Pulmonary artery endothelial cell (primary cell): ENCODE measurements at regions not wholly inside any gene's neighbourhood (a gene's known extent, or its start where the extent isn't known, plus 50 kb on each side); places are given as distances from the start of the nearest gene placed in this dataset.
"Not testable (repeated sequence)": the region's sequence is repeated elsewhere in the genome, so short reads cannot be mapped to it uniquely, and the experiment has no call there.

Experiments used
- DNase-seq: peaks from one replicate; pipeline ENCODE4 v3.0.0-alpha.2; 2011; ENCODE audit warnings: low read depth, low spot score

DNA sequence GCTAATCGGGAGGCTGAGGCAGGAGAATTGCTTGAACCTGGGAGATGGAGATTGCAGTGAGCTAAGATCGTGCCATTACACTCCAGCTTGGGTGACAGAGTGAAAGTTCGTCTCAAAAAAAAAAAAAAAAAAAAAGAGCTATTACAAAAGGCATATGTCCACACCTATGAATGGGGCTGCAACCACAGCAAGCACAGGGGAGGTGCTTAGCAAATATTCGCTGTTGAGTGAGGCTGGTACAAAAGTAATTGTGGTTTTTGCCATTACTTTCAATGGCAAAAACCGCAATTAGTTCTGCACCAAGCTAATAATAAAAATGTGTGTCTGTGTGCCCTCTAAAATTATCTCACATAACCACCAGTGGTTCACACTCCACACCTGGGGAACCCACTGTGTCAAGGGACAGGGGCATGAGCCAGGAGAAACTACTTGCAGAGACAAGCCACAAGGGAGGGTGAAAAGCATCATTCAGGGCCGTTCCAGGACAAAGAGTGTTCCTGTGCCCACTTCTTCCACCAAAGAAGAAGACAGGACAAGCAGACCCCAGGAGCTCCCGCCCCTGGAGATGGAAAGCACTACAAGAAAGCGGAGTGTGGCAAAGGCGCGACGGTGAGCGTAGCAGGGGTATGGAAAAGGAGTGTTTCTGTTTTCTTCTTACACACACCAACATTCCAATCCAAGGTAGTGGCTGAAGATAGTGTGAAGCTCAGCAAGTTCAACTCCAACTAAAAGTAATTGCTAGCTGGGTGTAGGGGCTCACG lies 84.4 kb upstream of the CNEP1R1 start:
- no peak for DNase-seq

DNA sequence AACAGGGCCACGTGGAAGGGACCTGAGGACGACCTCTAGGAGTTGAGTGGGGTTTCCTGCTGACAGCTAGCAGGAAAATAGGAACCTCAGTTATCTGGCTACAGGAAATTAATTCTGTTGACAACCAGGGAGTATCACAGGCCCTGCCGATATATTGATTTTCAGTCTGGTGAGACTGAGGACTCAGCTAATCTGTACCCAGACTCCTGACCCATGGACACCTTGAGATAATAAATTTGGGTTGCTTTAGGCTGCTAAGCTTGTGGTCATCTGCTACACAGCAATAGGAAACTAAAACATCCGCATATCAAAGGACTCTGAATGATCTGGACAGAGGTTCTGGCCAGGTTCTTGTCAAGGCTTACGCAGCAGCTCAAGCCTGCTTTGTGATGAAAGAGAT lies 80.8 kb upstream of the CNEP1R1 start:
- no peak for DNase-seq

DNA sequence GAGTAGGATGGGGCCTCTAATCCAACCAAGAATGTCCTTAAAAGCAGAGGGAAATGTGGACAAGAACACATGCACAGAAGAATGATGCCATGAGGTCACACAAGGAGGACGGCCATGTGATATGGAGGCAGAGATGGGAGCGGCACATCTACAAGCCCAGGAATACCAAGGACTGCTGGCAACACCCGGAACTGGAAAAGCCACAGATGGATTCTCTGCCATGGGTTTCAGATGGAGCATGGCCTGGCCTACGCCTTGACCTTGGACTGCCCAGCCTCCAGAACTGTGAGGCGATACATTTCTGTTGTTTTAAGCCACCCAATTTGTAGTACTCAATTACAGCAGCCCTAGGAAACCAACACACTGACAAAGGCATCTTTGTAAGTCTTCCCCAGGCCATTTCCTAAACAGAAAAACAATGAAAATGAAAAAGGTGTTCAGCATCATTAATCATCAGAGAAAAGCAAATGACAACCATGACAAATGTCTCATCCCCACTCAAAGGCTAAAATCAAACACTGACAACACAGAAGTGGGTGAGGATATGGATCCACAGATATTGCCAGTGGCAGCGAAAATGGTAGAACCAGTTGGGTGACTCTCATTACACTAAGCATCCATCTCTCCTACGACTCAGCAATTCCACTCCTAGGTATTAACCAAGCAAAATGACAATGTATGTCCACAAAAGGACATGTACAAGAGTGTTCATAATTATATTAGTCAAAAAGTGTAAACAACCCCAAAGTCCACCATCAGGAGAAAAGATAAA lies 76.9 kb upstream of the CNEP1R1 start:
- DNase-seq, result no peak

DNA sequence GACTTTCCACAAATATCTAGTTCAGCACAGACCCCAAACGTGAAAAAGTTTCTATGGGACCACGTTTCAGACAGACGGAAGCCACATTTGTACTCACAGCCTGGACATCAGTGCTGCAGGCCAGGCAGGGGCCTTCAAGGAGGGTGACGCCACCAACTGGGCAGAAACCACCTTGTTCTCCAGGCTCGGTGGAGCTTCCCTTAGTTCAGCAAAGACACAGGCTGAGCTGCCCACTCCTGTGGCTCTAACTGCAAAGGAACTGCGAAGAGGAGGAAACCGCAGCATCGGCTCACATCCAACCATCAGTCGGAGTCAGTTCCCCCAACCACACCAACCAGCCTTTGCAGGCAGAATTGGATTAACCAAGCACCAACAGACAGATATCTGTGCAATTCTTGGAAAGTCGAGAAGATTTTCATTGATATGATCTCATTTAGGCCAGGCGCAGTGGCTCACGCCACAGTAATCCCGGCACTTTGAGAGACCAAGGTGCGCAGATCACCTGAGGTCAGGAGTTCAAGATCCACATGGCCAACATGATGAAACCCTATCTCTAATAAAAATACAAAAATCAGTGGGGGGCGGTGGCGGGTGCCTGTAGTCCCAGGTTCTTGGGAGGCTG lies 73.3 kb upstream of the CNEP1R1 start:
- DNase-seq, result no peak

DNA sequence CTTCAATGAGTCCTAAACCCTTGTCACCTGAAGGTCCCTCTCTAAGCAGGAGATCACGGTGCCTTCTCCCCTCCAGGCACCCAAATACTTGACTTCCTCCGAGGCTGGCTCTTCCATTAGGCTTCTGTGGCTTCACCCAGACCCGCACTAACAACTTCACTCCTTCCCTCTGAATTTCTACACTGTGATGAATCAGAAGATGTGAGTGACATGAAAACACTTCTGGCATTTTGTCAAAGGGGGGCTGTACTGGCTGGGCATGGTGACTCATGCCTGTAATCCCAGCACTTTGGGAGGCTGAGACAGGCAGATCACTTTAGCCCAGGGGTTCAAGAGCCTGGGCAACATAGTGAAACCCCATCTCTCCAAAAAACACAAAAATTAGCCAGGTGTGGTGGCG lies 72.6 kb upstream of the CNEP1R1 start:
- no peak for DNase-seq

DNA sequence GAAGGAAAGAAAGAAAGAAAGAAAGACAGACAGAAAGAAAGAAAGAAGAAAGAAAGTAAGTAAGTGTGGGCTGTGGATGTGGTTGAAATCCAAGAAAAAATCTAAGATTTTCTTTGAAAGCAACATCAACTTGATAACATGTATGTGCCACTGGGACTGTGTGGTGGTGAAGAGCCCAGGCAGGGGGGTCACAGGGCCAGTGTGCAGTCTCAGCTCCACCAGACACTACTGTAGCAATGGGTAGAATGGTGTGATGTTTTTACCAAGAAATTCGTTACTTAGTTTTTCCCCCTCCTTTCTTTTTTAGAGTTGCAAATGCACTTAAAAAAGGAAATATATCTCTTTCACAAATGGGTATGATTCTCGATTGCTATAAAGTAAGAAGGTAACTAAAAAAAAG lies 71.9 kb upstream of the CNEP1R1 start:
- DNase-seq, result no peak

DNA sequence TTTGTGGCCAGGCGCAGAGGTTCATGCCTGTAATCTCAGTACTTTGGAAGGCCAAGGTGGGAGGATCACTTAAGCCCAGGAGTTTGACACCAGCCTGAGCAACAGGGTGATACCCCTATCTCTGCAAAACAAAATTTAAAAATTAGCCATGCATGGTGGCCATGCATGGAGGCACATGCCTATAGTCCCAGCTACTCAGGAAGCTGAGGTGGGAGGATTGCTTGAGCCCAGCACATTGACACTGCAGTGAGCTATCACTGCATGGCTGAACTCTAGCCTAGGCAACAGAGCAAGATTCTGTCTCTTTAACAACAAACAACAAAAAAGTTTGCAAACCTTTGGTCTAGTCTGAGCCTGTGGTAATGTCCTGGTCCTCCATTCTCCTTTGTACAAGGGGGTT lies 69.2 kb upstream of the CNEP1R1 start:
- no peak for DNase-seq

DNA sequence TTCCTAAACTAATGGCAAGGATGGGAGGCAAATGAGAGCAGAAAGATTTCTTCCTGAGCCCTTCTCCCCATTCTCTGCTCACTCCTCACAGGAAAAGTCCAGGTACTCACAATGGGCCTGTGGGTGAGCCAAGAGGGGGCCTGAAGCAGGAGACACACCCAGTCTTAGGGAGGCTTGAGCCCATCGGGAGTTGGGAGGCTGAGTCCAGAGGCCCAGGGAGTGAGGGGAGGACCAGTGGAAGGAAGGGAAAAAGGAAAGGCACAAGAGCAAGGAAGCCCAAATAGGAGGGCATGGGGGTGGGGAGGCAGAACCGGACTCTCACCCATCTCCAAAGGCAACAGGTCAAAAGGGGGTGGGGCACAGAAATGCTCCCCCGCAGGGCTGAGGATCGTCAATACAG lies 68.1 kb upstream of the CNEP1R1 start:
- no peak for DNase-seq

DNA sequence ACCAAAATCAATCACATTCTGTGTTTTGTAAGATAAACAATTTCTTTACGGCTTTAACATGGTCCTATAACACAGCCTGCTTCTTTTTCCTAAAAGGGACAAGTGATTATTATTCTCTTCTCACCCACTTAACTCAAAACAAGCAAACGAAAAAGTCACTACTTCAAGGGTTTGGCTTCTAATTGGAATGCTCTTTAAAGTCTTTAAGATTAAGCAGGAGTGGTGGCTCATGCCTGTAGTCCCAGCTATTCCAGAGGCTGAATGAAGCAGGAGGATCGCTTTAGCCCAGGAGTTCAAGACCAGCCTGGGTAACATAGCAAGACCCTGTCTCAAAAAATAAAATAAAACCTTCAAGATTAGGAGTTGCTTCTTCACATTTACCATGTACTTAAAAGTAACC lies 66.6 kb upstream of the CNEP1R1 start:
- no peak for DNase-seq

DNA sequence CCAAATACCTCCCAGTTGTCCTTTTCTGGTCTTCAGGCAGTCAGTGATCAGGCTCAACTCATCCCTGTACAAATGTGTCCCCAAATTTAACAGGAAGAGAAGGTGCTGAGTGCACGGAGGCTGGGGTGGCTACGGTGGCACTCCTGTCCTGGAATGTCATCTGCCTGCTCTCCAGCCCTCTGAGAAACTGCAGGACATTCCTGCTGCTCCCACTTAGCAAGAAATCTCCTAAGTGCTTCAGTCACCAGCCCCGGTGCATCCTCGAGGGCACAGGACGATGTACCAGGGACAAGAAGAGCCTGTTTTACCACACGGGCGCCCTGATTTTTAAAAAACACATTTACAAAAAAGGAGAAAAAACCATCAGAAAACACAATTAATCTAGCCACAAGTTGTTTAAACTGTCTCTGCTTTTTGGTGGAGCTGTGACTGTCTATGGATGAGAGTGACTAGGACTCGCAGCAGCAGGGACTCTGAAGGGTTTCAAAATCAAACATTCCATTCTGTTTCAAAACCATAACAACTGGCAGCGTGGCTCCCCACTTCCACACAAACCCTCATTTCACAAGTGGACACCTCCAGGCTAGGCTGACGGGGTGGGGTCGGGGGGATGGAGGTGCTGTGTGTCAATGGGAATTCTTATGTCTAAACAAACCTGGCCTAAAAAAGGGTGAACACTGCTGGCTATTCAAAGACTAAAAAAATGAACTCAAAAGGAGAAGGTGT lies 65.3 kb upstream of the CNEP1R1 start:
- no peak for DNase-seq

DNA sequence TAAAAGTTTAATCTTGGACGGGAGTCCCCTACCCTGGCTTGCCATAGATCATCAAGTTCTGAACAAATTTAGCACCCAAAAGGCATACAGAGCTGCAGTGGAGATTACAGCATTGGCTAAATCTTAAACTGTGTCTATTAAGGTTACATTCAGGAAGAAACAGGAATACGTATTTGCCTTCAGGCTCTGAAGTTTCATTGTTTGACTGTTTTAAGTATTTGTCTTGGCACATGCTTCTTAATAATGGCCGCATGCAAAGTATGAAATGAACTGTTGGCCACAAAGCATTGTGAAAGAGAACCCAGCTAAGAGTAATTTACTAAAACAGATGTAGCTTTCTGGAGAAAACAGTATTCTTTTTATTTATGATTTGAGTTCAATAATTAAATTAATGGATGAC lies 63.9 kb upstream of the CNEP1R1 start:
- DNase-seq, result peak; percentile 35

DNA sequence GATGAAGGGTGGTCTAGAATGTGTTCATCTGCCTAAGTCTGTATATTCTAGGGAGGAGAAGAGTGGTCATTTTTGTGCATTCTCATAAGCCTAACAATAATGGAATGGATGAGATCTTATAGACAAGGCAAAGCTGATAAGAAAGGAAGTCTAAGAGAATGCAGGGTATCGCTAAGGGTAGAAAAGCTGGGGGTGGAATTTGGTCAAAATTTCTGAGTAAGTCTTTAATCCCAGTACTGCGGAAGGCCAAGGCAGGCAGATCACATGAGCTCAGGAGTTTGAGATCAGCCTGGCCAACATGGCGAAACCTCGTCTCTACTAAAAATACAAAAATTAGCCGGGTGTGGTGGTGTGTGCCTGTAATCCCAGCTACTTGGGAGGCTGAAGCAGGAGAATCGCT lies 62.5 kb upstream of the CNEP1R1 start:
- not testable (repeated sequence) for DNase-seq

DNA sequence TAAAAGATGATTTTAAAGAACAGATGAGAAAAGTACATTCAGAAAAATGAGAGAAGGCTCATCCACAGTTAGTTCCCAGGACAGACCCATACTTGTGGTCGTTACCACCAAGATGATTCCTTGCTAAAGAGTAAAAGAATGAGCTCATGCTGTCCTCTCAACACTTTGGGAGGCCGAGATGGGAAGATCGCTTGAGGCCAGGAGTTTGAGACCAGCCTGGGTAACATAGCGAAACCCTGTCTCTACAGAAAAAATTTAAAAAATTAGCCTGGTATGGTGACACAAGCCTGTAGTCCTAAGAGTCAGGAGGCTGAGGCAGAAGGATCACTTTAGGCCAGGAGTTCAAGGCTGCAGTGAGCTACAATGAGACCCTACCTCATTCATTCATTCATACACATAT lies 60.7 kb upstream of the CNEP1R1 start:
- no peak for DNase-seq

DNA sequence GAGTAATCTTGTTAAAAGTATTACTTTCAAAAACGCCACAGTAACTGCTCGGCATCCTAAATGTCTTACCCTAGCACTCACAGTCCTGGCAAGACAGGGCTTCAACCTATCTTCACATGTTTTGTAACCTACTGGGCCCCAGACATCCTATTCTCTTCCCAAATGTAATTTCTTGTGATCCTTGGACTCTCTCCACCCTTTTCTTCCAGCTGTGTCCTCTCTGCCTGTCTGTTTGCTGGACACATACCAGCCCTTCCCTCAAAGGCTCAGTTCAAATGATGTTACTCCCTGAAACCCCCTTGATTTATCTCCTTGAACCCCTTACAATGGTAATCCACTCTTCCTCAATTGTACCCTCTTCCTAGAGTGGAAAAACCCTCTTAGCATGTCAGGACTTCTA lies 60.1 kb upstream of the CNEP1R1 start:
- DNase-seq, result no peak

DNA sequence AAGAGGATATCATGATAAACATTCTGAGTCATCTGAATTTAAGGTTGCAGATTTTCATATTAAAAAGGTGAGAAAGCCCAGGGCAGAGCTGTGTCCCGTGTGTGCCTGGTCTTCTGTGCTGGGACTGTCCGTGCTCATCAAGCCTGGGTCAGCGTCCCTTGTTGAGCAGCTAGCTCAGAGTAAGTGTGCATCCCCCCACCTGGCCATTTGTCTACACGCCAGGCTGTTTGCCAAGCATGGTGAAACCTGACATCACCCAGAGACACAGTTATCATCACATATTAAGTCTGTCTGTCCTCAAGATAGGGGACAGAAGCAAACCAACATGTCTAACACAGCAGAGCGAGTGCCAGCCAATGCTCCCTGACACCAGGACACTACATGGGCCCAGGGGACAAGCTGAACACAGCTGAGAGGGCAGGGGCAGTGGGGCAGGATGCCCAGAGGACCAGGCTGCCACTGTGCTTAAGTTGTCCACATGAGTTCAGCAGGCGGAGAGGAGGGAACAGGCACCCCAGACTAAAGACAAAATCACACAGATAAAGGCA lies 57.9 kb upstream of the CNEP1R1 start:
- no peak for DNase-seq

DNA sequence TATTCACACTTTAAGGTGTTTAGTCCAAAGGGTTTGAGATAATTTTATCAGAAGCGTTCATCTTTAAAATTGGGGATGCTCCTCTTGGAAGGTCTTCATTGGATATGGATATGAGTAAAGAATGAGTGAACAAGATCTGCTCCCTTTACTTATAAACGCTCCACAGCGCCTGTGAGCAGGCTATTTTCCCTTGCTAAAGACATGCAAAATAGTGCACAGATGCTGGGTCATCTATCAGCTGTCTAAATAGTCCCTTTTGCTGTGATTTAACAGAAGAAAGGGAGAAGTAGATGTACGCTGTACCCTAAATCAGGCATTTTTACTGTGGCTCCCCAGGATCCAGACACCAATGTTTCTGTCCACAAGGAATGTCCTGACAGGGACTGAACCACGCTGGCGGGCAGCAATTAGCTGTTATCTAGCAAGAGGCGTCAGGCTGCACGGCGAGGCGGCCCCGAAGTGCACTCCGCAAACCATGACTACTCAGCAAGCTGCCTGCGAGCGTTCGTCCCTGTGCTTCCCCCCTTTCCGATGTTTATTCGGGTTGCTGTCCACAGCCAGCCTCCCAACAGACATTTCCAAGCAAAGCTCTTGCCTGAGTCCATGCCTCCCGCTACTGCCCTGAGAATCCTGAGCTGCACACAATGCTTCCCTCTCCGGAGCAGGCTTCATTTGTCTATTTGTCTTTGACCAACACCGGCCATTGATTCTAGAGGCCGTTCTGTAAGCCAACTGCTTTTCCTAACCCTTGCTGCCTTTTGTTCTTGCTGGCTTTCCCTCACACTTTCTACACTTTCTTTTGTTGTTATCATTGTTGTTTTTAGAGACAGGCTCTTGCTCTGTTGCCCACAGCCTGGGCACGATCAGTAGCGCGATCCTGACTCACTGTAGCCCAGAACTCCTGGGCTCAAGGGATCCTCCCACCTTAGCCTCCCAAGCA lies 55.7 kb upstream of the CNEP1R1 start:
- no peak for DNase-seq

DNA sequence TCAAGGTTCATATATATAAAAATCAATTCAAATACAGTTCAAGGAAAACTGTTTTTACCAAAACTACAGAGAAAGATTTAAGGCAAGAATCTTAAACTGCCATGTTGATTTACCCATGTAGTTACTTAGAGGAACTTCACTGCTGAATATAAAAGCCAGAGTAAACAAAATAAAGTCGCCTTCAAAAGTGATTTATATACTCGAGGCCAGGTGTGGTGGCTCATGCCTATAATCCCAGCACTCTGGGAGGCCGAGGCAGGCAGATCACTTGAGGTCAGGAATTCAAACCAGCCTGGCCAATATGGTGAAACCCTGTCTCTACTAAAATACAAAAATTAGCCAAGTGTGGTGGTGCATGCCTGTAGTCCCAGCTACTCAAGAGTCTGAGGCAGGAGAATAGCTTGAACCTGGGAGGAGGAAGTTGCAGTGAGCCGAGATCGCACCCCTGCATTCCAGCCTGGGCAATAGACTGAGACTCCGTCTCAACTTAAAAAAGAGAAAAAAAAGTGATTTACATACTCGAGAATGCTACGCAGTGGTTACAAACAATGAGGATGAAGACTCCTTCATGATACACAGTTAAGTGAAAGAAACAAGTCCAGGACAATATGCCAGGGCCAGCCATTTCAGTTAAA lies 54.1 kb upstream of the CNEP1R1 start:
- no peak for DNase-seq

DNA sequence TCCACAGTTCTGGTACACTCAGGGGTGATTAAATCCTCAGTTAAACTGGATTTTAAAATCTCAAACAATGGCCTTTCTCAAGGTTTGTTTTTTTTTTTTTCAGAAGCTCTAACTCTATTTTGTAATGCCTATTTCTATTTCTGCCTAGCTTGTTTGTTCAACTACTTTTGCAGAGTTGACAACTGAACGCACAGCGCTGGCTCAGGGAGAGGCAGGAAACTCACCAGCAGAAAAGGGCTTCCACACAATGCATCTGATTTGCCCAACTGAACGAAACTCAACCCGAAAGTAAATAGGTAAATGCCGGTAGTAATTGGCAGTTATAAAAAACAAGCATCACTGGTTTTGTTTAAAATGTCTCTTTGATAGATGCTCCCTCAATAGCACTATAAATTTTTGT lies 52.7 kb upstream of the CNEP1R1 start:
- DNase-seq, result no peak

DNA sequence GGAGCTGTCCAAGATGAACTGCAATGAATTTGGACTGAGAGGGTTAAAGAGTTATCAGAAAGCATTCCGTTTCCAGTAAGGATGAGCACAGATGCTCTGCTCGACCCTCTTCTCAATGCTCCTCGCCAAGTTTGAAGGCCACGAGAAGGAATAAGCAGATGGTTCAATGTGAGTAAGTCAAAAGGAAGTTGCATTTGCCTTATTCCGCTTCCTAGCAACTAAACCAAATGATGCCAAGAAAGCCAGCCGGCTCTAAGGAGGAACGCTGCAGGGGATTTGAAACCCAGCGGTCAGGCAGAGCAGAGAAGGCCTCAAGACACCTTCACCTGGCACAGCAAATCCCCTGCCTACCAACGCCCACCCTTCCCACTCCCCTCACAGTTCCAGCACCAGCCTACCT lies 52.1 kb upstream of the CNEP1R1 start:
- DNase-seq, result no peak
